Posterior cingulate gyrus (tissue), 11 donors: ENCODE measurements at regions not wholly inside any gene's neighbourhood (a gene's known extent, or its start where the extent isn't known, plus 50 kb on each side); places are given as distances from the start of the nearest gene placed in this dataset.

Source experiments
- DNase-seq, 10 donors: peaks; one replicate each; pipeline versions ENCODE4 v3.0.0 to v3.0.0-alpha.2; 2020 to 2021; ENCODE audit warnings: mixed read lengths in 3 of 10
- intact Hi-C: fragments of 100-400 bp; cut with DNase I; formaldehyde crosslinking; loops from one replicate; pipeline ENCODE4 v1.15.1; 2023

- DNase-seq, result no peak
- intact Hi-C loops, result no loop called here
Observed at GRCh38 chr2:145598434-145598833, 1078.5 kb upstream of the ZEB2 start.

DNA sequence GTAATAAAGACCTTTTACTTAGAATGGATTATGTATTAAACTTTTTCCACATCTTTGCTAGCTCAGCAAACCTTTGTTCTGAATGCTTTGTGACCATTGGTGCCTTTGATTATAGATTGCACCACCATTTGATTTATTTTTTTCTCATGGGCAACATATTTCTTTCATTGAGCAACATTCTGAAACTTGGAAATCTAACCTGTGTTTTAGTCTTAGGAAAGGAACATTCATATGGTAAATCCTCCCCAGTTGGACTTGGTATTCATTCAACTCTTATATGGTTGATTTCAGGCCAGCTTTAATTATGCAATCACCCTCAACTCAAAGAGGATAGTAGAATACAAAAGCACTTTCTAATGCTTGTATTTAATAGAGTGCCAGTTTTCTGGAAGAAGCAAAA, 1077.9 kb upstream of the ZEB2 start:
- intact Hi-C loops, result no loop called here
- DNase-seq, result no peak

GRCh38 chr2:145597006-145597405, 1077.1 kb upstream of the ZEB2 start:
- intact Hi-C loops, result no loop called here
- DNase-seq, result no peak

DNA sequence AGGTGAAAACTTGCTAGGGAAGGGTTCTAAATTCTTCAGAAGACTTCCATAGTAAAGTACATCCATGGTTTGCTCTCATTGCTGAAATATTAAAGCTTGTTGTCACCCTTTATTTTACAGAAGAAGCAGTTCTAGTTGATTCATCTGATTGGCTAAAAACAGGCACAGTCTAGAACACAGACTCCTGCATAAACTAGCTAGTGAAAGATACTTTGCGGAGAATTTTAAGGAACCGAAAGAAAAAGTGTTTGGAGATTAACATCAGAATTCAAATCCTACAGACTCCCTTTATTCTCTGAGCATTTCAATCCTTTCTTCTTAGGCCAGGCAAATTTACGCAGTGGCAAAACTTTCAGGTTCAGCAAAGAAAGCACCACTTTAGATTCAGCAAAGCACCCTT, 1076.5 kb upstream of the ZEB2 start:
- DNase-seq, result no peak
- intact Hi-C loops, result no loop called here

DNA sequence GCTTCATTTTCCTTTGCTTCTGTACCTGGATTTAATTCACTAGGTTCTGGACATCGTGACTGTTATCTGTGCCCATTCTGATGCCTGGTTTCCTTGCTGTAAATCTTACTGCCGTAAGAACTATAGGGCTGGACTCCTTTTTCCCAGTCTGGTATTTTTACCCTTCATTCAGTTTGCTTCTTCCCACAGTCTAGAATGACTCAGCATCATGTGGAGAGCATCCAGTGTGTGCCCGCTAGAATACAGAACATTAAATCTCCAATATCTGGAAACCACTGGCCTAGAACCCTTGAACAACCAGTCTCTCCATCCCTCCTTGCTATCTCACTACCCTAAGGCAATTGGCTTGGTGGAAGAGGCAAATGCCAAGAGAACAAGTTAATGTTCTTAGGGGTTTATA, 1075.4 kb upstream of the ZEB2 start:
- intact Hi-C loops, result no loop called here
- no peak for DNase-seq

DNA sequence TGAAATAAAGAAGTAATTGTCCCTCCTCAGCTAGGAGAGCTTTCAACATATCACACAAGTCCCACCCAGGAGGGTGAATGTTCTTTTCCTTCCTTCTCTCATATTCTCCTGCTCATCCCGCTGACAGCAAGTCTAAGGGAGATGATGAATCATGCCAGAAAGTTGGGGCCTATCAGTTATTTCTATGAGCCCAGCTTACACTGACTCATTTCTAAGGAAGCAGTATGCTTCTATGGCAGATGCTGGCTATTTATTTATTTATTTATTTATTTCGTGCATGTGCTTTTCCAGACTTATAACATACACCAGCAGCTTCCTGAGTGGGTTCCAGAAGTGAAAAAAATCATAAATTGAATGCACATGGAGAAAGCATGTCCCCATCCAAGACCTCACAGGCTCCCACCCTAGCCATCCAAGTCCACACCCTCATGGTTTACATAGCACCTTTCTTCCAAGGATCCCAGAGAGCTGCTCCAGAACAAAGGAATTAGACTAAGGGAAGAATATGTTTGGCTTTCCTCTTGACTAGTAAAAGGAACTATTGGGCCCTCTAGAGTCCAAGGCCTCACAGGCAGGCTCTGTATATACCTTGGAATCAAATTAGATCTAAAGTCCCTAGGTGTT, 1074.2 kb upstream of the ZEB2 start:
- DNase-seq, result no peak
- intact Hi-C loops, result no loop called here

DNA sequence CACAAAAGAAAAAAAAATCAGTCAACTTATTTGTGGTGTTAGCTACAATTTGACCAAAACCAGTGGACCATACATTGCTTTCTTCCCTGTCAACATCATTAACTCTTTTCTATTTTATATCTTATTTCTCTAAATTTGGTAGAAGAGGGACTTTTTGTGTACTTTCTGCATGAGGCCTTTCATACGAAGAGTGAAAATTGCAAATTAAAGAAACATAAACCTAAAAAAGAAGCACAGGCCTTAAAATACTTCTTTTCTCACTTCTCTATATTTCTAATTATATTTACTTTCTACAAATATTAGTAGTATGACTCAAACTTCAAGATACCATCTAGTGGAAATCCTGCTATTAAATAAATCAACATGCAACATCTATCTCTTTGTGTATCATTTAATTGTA, 1073.4 kb upstream of the ZEB2 start:
- DNase-seq, result no peak

DNA sequence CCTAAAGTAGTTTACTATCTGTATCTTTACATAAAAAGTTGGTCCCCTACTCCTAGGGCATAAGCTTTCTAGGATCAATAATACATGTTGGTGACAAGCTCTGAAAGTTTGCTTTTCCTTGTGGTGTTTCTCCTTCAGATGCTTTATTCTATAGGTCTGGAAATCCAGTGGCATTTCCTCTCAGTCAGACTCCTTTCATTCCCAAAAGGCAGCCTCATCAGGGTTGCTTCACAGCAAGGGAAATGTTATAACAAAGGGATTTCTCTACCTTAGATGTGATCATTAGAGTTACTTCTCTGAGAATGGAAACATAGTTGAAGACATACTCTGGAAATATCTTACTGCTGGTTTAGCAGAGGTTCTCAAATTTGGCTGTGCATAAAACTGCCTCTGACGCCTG, 1072.4 kb upstream of the ZEB2 start:
- DNase-seq, result no peak

More for the DNA sequence above, 1073.4 kb upstream of the ZEB2 start:
- intact Hi-C loops, result no loop called here

DNA sequence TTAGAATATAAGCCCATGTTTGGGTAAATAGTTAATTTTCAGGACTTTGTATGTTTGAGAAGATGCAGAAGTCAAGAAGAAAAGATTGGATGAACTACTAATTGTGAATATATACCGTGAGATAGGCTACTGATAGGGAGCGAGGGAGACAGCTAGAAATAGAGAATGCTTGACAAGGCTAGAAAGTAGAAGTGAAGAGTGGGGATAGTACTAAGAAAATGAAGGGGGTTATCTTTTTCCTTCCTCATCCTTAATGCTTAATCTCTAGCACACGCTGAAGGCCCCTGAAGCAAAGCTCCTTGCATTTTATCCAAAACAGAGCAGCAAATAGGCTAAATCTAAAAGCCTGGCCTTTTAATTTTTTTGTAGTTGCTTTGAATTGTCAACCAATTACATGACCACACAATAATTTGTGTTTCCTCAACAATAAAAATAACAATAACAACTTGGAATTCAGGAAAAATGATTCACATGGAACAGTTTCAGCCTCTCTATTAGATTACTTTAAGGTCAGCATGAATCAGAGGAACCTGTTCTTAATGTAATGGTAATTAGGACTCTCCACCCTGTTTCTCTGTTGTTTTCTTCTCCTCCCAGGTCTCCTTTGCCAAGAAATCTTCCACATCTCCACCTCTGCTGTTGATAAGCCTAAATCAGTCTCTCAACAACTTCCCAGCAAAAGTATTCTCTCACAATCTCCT, 1071.3 kb upstream of the ZEB2 start:
- no peak for DNase-seq

More for the DNA sequence above, 1072.4 kb upstream of the ZEB2 start:
- intact Hi-C loops, result no loop called here

GRCh38 chr2:145587922-145588321, 1068.0 kb upstream of the ZEB2 start:
- DNase-seq, result no peak
- intact Hi-C loops, result no loop called here

More for the DNA sequence above, 1071.3 kb upstream of the ZEB2 start:
- intact Hi-C loops, result no loop called here

- no peak for DNase-seq
- intact Hi-C loops, result no loop called here
Observed at GRCh38 chr2:145584353-145584752, 1064.4 kb upstream of the ZEB2 start.

- no peak for DNase-seq
- intact Hi-C loops, result no loop called here
Observed at GRCh38 chr2:145573608-145574007, 1053.7 kb upstream of the ZEB2 start.

DNA sequence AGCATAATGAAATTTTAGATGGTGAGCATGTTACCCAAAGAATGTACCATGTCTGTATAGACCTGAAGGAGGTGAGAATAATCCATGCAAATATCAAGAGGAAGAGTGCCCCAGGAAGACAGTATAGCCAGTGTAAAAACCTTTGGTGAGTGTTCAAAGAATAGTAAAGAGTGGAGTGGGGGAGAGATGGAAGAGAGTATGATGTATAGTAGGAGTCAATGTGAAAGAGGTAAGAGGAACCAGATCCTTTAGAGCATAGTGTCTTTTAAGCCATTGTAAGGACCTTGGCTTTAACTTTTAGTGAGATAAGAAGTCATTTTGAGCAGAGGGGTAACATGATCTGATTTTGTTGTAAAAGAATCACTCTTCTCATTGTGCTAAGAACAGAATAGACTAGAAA, 1052.3 kb upstream of the ZEB2 start:
- intact Hi-C loops, result no loop called here
- no peak for DNase-seq

GRCh38 chr2:145569108-145569507, 1049.2 kb upstream of the ZEB2 start:
- intact Hi-C loops, result no loop called here
- no peak for DNase-seq

DNA sequence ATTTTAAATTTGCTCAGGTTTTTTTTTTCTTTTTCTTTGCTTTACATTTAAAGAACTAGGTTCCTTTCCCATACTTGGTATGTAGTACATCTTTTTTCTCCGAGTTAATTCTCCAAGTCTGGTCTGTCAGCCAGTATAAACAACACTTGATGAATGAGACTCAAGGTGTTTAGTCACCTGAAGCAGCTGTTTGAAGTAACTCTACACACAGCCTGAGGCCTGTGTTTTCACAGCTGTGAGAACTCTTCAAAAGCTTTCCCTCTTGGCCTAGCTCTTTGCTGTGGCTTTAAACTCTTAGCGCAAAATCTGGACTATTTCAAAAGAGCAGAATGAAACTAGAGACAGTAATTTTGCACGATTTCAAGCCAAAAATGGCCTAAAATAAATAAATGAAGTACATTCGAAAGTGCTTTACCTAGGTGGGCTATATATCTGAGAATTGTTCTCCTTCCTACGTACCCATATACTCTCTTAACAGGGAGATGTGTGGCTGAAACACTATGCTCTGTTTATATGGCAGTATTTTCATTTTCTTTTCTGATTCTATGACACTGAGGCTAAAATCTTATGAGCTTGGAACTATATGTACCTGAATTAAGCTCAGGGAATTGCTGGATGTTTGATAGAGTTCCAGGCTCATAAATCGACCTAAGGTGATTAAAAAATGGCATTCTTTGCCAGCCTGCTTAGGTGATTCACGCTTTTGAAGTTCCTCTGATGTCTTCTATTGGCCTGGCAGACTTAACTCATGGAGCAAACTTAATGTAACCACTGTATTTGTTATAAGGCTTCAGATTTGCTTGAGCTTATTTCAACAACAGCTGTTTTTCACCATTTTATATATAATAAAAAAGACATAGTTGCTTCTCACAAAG, 1044.1 kb upstream of the ZEB2 start:
- no peak for DNase-seq
- intact Hi-C loops, result no loop called here

DNA sequence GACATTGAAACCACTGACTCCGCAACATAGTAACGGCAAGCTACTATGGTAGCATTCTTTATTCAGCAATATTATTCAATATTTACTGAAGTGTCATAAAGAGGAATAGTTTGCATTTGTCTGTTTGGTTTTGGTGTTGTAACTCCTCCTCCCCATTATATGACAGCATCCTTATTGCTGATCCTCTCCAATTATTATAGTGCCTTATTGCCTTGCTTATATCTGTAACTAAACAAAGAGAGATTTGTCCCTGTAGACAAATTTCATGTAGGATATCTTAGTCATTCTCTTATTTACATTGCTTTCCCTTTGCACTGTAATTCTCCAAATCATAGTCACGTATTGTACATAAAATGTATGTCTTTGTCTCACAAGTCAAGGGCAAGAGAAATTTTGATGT, 1041.2 kb upstream of the ZEB2 start:
- intact Hi-C loops, result no loop called here
- no peak for DNase-seq

- intact Hi-C loops, result no loop called here
- no peak for DNase-seq
Observed at GRCh38 chr2:145558617-145559350, 1038.9 kb upstream of the ZEB2 start.

DNA sequence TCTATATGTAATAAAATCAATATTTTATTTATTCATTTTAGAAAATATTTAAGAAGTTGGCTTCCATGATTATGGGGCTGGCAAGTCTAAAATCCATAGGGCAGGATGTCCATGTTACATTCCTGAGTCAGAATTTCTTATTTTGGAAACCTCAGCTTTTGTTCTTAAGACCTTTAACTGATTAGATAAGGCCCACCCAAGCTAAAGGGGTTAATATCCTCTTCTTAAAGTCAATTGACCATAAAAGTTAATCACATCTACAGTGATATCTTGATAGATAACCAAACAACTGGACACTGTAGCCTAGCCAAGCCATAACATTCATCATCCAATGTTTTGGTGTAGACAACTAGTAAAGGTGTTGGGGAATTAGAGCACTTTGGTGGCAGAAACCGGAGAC, 1035.4 kb upstream of the ZEB2 start:
- intact Hi-C loops, result no loop called here
- DNase-seq, result no peak

DNA sequence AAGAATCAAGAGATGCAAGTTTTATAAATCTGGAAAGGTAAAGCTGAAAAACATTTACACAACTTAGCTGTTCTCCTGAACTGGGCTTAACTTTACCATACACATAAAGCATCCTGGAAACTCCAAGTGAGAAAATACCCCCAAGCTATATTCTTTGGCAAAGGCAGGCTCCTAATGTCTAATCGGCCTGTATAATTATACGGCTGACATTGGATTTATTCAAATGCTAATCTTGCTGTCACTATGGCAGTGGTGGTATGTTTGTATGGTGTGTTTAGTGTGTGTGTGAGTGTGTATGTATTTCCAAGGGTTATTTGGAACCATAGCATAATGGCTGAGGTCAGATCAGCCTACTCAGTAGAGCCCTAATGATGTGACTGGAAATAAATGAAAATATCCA, 1031.8 kb upstream of the ZEB2 start:
- no peak for DNase-seq
- intact Hi-C loops, result no loop called here

DNA sequence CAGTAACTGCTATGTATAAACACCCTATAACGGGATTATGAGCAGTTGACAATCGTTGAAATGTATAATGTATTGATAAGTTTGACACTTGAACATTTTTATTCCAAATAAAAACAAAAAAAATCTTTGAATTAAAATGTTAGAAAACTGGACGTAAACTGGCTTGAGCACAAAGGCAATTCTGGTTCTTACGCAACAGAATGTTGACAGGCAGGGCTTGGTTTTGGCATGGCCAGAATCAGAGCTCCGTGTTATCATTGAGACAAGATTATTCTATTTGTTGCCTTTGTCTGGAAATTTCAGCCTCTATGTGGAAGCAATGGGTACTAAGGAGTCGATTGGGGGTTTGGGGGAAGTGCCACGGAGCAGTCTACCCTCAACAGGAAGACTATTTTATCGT, 1028.6 kb upstream of the ZEB2 start:
- intact Hi-C loops, result no loop called here
- DNase-seq, result no peak

DNA sequence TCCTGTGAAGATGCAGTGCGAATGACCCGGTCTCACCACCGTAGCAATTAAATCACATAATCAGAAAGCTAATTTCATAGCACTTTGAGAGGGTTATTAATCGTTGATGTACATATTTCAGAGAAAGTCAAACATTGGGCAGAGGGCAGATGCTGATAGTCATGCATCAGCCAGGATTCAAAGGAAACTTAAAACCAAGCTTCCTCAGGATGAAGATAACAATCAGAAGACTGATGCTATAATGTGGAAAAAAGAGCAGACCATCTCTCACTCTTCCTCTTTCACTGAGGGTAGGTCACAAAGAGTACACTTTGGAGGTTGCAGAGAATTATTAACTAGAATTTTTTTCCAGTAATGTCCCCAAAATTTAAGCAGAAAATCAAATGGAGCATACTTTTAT, 1027.7 kb upstream of the ZEB2 start:
- no peak for DNase-seq
- intact Hi-C loops, result no loop called here
